Loucy (cell line): ENCODE measurements at regions not wholly inside any gene's neighbourhood (a gene's known extent, or its start where the extent isn't known, plus 50 kb on each side); places are given as distances from the start of the nearest gene placed in this dataset.

Source experiments
- EZH2phosphoT487 ChIP-seq: fragments of 200-600 bp; IDR thresholded peaks from 2 replicates; pipeline ENCODE4 v1.6.1; 2018; ENCODE audit warnings: antibody characterized with exemption, mild to moderate bottlenecking, moderate library complexity, borderline replicate concordance
- TF ChIP-seq, protein P1 (sequence below): fragments of 200-600 bp; sonication (generic); conservative IDR thresholded peaks from 2 replicates; pipeline ENCODE4 v1.5.1; 2014; ENCODE audit warnings: mild to moderate bottlenecking, antibody characterized with exemption, low read length

DNA sequence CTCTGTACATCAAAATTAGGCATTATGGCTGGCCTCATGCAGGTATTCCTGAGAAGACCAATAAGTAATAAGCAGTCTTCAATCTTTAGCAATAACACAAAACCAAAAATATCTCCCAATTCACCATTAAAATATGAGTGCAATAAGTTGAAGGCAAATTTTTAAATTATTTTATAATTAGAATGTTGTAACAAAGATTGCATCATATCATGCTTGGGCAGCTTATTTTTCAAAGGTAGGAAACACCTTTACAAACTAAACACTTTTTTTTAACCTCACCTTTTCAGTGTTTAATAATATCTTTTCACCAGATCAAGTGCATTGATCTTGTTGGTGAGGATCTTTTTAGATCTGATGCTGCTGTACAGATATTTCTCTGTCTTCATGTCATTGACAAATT is 592.9 kb upstream of the PITX2 start:
- no peak for TF ChIP-seq EZH2phosphoT487
- TF ChIP-seq, protein P1, sequence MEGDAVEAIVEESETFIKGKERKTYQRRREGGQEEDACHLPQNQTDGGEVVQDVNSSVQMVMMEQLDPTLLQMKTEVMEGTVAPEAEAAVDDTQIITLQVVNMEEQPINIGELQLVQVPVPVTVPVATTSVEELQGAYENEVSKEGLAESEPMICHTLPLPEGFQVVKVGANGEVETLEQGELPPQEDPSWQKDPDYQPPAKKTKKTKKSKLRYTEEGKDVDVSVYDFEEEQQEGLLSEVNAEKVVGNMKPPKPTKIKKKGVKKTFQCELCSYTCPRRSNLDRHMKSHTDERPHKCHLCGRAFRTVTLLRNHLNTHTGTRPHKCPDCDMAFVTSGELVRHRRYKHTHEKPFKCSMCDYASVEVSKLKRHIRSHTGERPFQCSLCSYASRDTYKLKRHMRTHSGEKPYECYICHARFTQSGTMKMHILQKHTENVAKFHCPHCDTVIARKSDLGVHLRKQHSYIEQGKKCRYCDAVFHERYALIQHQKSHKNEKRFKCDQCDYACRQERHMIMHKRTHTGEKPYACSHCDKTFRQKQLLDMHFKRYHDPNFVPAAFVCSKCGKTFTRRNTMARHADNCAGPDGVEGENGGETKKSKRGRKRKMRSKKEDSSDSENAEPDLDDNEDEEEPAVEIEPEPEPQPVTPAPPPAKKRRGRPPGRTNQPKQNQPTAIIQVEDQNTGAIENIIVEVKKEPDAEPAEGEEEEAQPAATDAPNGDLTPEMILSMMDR = no peak
